Renal cortex interstitium (tissue), 11 donors: ENCODE measurements at regions not wholly inside any gene's neighbourhood (a gene's known extent, or its start where the extent isn't known, plus 50 kb on each side); places are given as distances from the start of the nearest gene placed in this dataset.

Experiments used
- DNase-seq, 11 donors: peaks; one replicate each; pipeline ENCODE4 v3.0.0-alpha.2; 2013; ENCODE audit warnings: low read depth in 9 of 11, low spot score in 4 of 11; ENCODE audit errors: extremely low read depth in 1 of 11

- DNase-seq, result no peak
These were observed 301.9 kb upstream of the PITX2 start for GRCh38 chr4:110924761-110925160.

GRCh38 chr4:110926841-110927400, 304.0 kb upstream of the PITX2 start:
- DNase-seq, result peak in 6 of 11 donors; percentile 4 to 25 (median 8)

- no peak for DNase-seq
These were observed 310.5 kb upstream of the PITX2 start for GRCh38 chr4:110933341-110933740.

GRCh38 chr4:110944501-110944900, 321.6 kb upstream of the PITX2 start:
- DNase-seq, result no peak

GRCh38 chr4:110945600-110945999, 322.7 kb upstream of the PITX2 start:
- DNase-seq, result no peak

GRCh38 chr4:110949542-110949941, 326.7 kb upstream of the PITX2 start:
- no peak for DNase-seq

- DNase-seq, result no peak
These were observed 327.9 kb upstream of the PITX2 start for GRCh38 chr4:110950731-110951130.

- no peak for DNase-seq
These were observed 330.3 kb upstream of the PITX2 start for GRCh38 chr4:110953191-110953590.

- no peak for DNase-seq
These were observed 331.0 kb upstream of the PITX2 start for GRCh38 chr4:110953898-110954297.

GRCh38 chr4:110955748-110956147, 332.9 kb upstream of the PITX2 start:
- no peak for DNase-seq

GRCh38 chr4:110959041-110959643, 336.3 kb upstream of the PITX2 start:
- no peak for DNase-seq

- DNase-seq, result no peak
These were observed 338.2 kb upstream of the PITX2 start for GRCh38 chr4:110961066-110961465.

GRCh38 chr4:110962616-110963015, 339.7 kb upstream of the PITX2 start:
- DNase-seq, result no peak

- peak in 1 of 11 donors; percentile 9 for DNase-seq
These were observed 340.9 kb upstream of the PITX2 start for GRCh38 chr4:110963662-110964280.

- no peak for DNase-seq
These were observed 345.1 kb upstream of the PITX2 start for GRCh38 chr4:110967936-110968335.

- no peak for DNase-seq
These were observed 347.8 kb upstream of the PITX2 start for GRCh38 chr4:110970642-110971041.

- no peak for DNase-seq
These were observed 352.5 kb upstream of the PITX2 start for GRCh38 chr4:110975338-110975737.

GRCh38 chr4:110977554-110977953, 354.7 kb upstream of the PITX2 start:
- no peak for DNase-seq

- DNase-seq, result no peak
These were observed 355.9 kb upstream of the PITX2 start for GRCh38 chr4:110978761-110979160.

GRCh38 chr4:110982486-110982885, 359.6 kb upstream of the PITX2 start:
- no peak for DNase-seq

- peak in 2 of 11 donors; percentile 7 to 8 for DNase-seq
These were observed 365.8 kb upstream of the PITX2 start for GRCh38 chr4:110988722-110989121.
